SU-DHL-6 (cell line): ENCODE measurements at regions not wholly inside any gene's neighbourhood (a gene's known extent, or its start where the extent isn't known, plus 50 kb on each side); places are given as distances from the start of the nearest gene placed in this dataset.

Source experiments
- EZH2phosphoT487 ChIP-seq: fragments of 200-600 bp; sonication (generic), shearing (Covaris generic); conservative IDR thresholded peaks from 2 replicates; pipeline ENCODE4 v1.6.1; 2018; ENCODE audit warnings: mild to moderate bottlenecking, antibody characterized with exemption, low read length, moderate library complexity, mixed read lengths
- TF ChIP-seq, protein P1 (sequence below): fragments of 200-600 bp; sonication (generic); IDR thresholded peaks from one replicate; pipeline ENCODE4 v1.5.1; 2017; ENCODE audit warnings: antibody characterized with exemption, mild to moderate bottlenecking, low read length, moderate library complexity; ENCODE audit not compliant: insufficient read depth, poor library complexity, severe bottlenecking

DNA sequence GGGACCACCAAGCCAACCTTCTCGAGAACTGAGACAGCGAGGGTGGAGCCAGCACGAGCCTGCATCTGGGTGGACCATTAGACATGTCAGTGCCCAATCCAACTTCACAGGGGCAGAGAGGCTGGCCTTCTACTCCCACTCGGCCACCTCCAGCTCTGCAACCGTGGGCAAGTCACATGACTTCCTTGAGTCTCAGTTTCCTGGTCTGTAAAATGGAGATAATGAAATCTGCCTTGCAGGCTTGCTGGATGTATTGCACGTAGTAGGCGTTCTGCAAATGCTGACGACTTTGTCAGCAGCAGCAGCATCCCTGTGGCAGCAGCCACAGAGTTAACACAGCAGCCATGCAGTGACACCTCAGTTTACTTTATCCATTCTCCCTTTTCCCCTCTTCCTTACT is 208.9 kb downstream of the GLI2 start:
- TF ChIP-seq, protein P1, sequence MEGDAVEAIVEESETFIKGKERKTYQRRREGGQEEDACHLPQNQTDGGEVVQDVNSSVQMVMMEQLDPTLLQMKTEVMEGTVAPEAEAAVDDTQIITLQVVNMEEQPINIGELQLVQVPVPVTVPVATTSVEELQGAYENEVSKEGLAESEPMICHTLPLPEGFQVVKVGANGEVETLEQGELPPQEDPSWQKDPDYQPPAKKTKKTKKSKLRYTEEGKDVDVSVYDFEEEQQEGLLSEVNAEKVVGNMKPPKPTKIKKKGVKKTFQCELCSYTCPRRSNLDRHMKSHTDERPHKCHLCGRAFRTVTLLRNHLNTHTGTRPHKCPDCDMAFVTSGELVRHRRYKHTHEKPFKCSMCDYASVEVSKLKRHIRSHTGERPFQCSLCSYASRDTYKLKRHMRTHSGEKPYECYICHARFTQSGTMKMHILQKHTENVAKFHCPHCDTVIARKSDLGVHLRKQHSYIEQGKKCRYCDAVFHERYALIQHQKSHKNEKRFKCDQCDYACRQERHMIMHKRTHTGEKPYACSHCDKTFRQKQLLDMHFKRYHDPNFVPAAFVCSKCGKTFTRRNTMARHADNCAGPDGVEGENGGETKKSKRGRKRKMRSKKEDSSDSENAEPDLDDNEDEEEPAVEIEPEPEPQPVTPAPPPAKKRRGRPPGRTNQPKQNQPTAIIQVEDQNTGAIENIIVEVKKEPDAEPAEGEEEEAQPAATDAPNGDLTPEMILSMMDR: no peak
- no peak for TF ChIP-seq EZH2phosphoT487
